Ovary (tissue), 7 donors: ENCODE measurements at regions not wholly inside any gene's neighbourhood (a gene's known extent, or its start where the extent isn't known, plus 50 kb on each side); places are given as distances from the start of the nearest gene placed in this dataset.

Experiments
- DNase-seq, 5 donors: peaks; one replicate each; pipeline ENCODE4 v3.0.0-alpha.2; 2019 to 2020
- H3K27ac ChIP-seq, 2 donors: fragments of 200-600 bp; one replicate each; pipeline versions ENCODE4 v1.5.1 to v1.8.0; 2019 to 2022
- H3K27me3 ChIP-seq: fragments of 200-600 bp; one replicate; pipeline ENCODE4 v1.8.0; 2022
- H3K36me3 ChIP-seq: fragments of 200-600 bp; sonication (generic); one replicate; pipeline ENCODE4 v1.5.1; 2019
- H3K4me1 ChIP-seq: one replicate; pipeline ENCODE4 v1.8.1; 2013; ENCODE audit warnings: mild to moderate bottlenecking, moderate library complexity; ENCODE audit not compliant: insufficient read depth
- H3K4me3 ChIP-seq: fragments of 200-600 bp; sonication (generic); one replicate; pipeline ENCODE4 v1.5.1; 2017
- H3K9me3 ChIP-seq, 2 donors: fragments of 200-600 bp in 1 of 2; sonication (generic) in 1 of 2; one replicate each; pipeline versions ENCODE4 v1.5.1 to v1.8.1; 2013 to 2019; ENCODE audit warnings: mild to moderate bottlenecking in 1 of 2, moderate library complexity in 1 of 2
- CTCF ChIP-seq, 3 donors: fragments of 450-650 bp in 2 of 3; fragments of 200-600 bp in 1 of 3; IDR thresholded peaks; one replicate each; pipeline versions ENCODE4 v1.5.1 to v1.8.0; 2016 to 2022; ENCODE audit warnings: antibody characterized with exemption in 3 of 3, mild to moderate bottlenecking in 1 of 3
- EP300 ChIP-seq: sonication (generic); formaldehyde crosslinking; IDR thresholded peaks from one replicate; pipeline ENCODE4 v1.6.1; 2017; ENCODE audit warnings: antibody characterized with exemption
- POLR2A ChIP-seq: fragments of 450-650 bp; IDR thresholded peaks from one replicate; pipeline ENCODE4 v1.6.1; 2017; ENCODE audit warnings: antibody characterized with exemption, mild to moderate bottlenecking, moderate library complexity
- WGBS, 3 donors: extraction: QIAGEN DNeasy Blood & Tissue Kit in 1 of 3; methylation state at CpG; one replicate each; pipeline versions ENCODE4 v1.1.5 to v1.1.7; 2013 to 2017; 5-methylcytosine and 5-hydroxymethylcytosine counted together
- intact Hi-C, 4 donors: fragments of 100-400 bp; cut with DNase I; formaldehyde crosslinking; loops; one replicate each; pipeline versions ENCODE4 v1.11.0 to v1.15.1; 2022 to 2023
- donor health status: DM: no; HTN: no; CAD: no; lungs with moderate emphysema.
- donor health status: DM: no; HTN: no; CAD: no.
- donor health status: Bipolar disorder and iron deficiency.
- donor health status: DM: no; HTN: no; CAD: no.
- donor health status: DM: yes; HTN: yes; CAD: no.

GRCh38 chr3:193912621-193913178 is 223.2 kb upstream of the HES1 start:
- TF ChIP-seq CTCF (IDR thresholded peaks at IDR 0.05) (no peak), POLR2A (no peak), EP300 (no peak)
- Histone ChIP-seq H3K4me3 (no peak overlapping the region), H3K27ac (no peak overlapping the region), H3K4me1 (no peaks in the 10 kb centered on the region), H3K36me3 (no peaks in the 10 kb centered on the region), H3K27me3 (no peaks in the 10 kb centered on the region), H3K9me3 (no peaks in the 10 kb centered on the region)
- no peak for DNase-seq
- intact Hi-C loops = no loop called here
- 97 to 100% (median 97%) methylated on average over 2 of the region's 2 CpGs for WGBS, 3 donors

- no peaks in the 10 kb centered on the region for H3K4me1 ChIP-seq
- DNase-seq = no peak
- H3K27ac ChIP-seq = no peak overlapping the region
- H3K9me3 ChIP-seq = no peaks in the 10 kb centered on the region
- TF ChIP-seq CTCF (IDR thresholded peaks at IDR 0.05) = no peak
- no peak for TF ChIP-seq EP300
- TF ChIP-seq POLR2A = no peak
- WGBS, 3 donors = 42 to 67% (median 54%) methylated on average over 1 of the region's 1 CpG
- intact Hi-C loops = no loop called here
- no peak overlapping the region for H3K4me3 ChIP-seq
- no peaks in the 10 kb centered on the region for H3K27me3 ChIP-seq
- H3K36me3 ChIP-seq = no peaks in the 10 kb centered on the region
Measured at GRCh38 chr3:193914602-193915001, 221.3 kb upstream of the HES1 start.

- 87 to 95% (median 95%) methylated on average over 4 of the region's 4 CpGs for WGBS, 3 donors
- Histone ChIP-seq H3K36me3 (no peaks in the 10 kb centered on the region), H3K27ac (no peak overlapping the region), H3K4me3 (no peak overlapping the region), H3K27me3 (no peaks in the 10 kb centered on the region), H3K4me1 (no peaks in the 10 kb centered on the region), H3K9me3 (no peaks in the 10 kb centered on the region)
- no peak for DNase-seq
- TF ChIP-seq CTCF (IDR thresholded peaks at IDR 0.05) (no peak), POLR2A (no peak), EP300 (no peak)
- intact Hi-C loops = no loop called here
Measured at GRCh38 chr3:193915099-193915498, 220.8 kb upstream of the HES1 start.

GRCh38 chr3:193915613-193916012 is 220.3 kb upstream of the HES1 start:
- DNase-seq = no peak
- intact Hi-C loops = no loop called here
- Histone ChIP-seq H3K27ac (no peak overlapping the region), H3K9me3 (no peaks in the 10 kb centered on the region), H3K4me1 (no peaks in the 10 kb centered on the region), H3K4me3 (no peak overlapping the region), H3K27me3 (no peaks in the 10 kb centered on the region), H3K36me3 (no peaks in the 10 kb centered on the region)
- TF ChIP-seq POLR2A (no peak), CTCF (IDR thresholded peaks at IDR 0.05) (no peak), EP300 (no peak)

GRCh38 chr3:193917158-193917557 is 218.8 kb upstream of the HES1 start:
- Histone ChIP-seq H3K36me3 (no peaks in the 10 kb centered on the region), H3K4me3 (no peak overlapping the region), H3K27me3 (no peaks in the 10 kb centered on the region), H3K4me1 (no peaks in the 10 kb centered on the region), H3K27ac (no peak overlapping the region), H3K9me3 (no peaks in the 10 kb centered on the region)
- TF ChIP-seq POLR2A = no peak
- TF ChIP-seq CTCF (IDR thresholded peaks at IDR 0.05) = no peak
- no peak for TF ChIP-seq EP300
- 94 to 97% (median 96%) methylated on average over 2 of the region's 2 CpGs for WGBS, 3 donors
- no peak for DNase-seq
- intact Hi-C loops = no loop called here
